ENCODE measurements at regions not wholly inside any gene's neighbourhood (a gene's known extent, or its start where the extent isn't known, plus 50 kb on each side); places are given as distances from the start of the nearest gene placed in this dataset.

- Mint-ChIP-seq H3K27me3 (no peaks in the 10 kb centered on the region), H3K4me3 (no peak overlapping the region), H3K9me3 (ENCODE audit: insufficient read depth) (no peaks in the 10 kb centered on the region), H3K4me1 (no peaks in the 10 kb centered on the region), H3K27ac (no peak overlapping the region)
- H3K27me3 ChIP-seq (replicated peaks in 1 of 4; ENCODE audit: control extremely low read depth in 1 of 4, control insufficient read depth in 3 of 4, insufficient read depth in 4 of 4, low read length in 3 of 4): no peaks in the 10 kb centered on the region
- ATAC-seq (ENCODE audit: low read depth) (no peak), DNase-seq (no peak)
- H3K4me3 ChIP-seq (ENCODE audit: control extremely low read depth in 1 of 5, extremely low read depth in 1 of 5, insufficient read depth in 1 of 5, low read depth in 2 of 5, low read length in 4 of 5): no peak overlapping the region
- no peak overlapping the region for H2AFZ ChIP-seq (ENCODE audit: insufficient read depth, low read depth, low read length, poor library complexity, severe bottlenecking)
- H3K4me2 ChIP-seq (replicated peaks; ENCODE audit: low read depth, low read length, poor library complexity, severe bottlenecking): no peak overlapping the region
- H3K27ac ChIP-seq (ENCODE audit: low read length in 2 of 2): no peak overlapping the region
- no CpG with 5 or more reads among the region's 1 CpG for WGBS (ENCODE audit: insufficient coverage)
- H4K20me1 ChIP-seq (ENCODE audit: control insufficient read depth, insufficient read depth, low read length, poor library complexity, severe bottlenecking): no peaks in the 10 kb centered on the region
- H3K36me3 ChIP-seq (replicated peaks in 1 of 2; ENCODE audit: control extremely low read depth in 1 of 2, control insufficient read depth in 1 of 2, extremely low read depth in 1 of 2, insufficient read depth in 2 of 2, low read length in 1 of 2): no peaks in the 10 kb centered on the region
- H3K79me2 ChIP-seq (ENCODE audit: control insufficient read depth, insufficient read depth, low read length): no peaks in the 10 kb centered on the region
- POLR2A ChIA-PET: no interaction called here
- no peak overlapping the region for H3K9ac ChIP-seq (ENCODE audit: low read length)
- no peaks in the 10 kb centered on the region for H3K4me1 ChIP-seq (ENCODE audit: control insufficient read depth in 2 of 2, insufficient read depth in 2 of 2, low read length in 2 of 2)
- TF ChIP-seq, protein P1, sequence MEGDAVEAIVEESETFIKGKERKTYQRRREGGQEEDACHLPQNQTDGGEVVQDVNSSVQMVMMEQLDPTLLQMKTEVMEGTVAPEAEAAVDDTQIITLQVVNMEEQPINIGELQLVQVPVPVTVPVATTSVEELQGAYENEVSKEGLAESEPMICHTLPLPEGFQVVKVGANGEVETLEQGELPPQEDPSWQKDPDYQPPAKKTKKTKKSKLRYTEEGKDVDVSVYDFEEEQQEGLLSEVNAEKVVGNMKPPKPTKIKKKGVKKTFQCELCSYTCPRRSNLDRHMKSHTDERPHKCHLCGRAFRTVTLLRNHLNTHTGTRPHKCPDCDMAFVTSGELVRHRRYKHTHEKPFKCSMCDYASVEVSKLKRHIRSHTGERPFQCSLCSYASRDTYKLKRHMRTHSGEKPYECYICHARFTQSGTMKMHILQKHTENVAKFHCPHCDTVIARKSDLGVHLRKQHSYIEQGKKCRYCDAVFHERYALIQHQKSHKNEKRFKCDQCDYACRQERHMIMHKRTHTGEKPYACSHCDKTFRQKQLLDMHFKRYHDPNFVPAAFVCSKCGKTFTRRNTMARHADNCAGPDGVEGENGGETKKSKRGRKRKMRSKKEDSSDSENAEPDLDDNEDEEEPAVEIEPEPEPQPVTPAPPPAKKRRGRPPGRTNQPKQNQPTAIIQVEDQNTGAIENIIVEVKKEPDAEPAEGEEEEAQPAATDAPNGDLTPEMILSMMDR (IDR thresholded peaks at IDR 0.05): no peak
- no peak for TF ChIP-seq EZH2 (IDR thresholded peaks at IDR 0.05; ENCODE audit: borderline replicate concordance, insufficient read depth, low read depth, low read length, poor library complexity, severe bottlenecking)
- H3K9me3 ChIP-seq (ENCODE audit: control extremely low read depth in 1 of 3, control insufficient read depth in 2 of 3, insufficient read depth in 1 of 3, low read length in 2 of 3): no peaks in the 10 kb centered on the region
- intact Hi-C loops (cut with micrococcal nuclease): no loop called here
- CTCF ChIA-PET: no interaction called here
Measured at GRCh38 chr3:95210878-95211277, 1148.0 kb downstream of the NSUN3 start.

GRCh38 chr3:95212117-95212516 is 1149.3 kb downstream of the NSUN3 start:
- Mint-ChIP-seq H3K9me3 (ENCODE audit: insufficient read depth) (no peaks in the 10 kb centered on the region), H3K4me1 (no peaks in the 10 kb centered on the region), H3K4me3 (no peak overlapping the region), H3K27ac (no peak overlapping the region), H3K27me3 (no peaks in the 10 kb centered on the region)
- H3K4me1 ChIP-seq (ENCODE audit: control insufficient read depth in 2 of 2, insufficient read depth in 2 of 2, low read length in 2 of 2): no peaks in the 10 kb centered on the region
- WGBS (ENCODE audit: insufficient coverage): 43% methylated on average over 1 of the region's 2 CpGs
- no peaks in the 10 kb centered on the region for H3K79me2 ChIP-seq (ENCODE audit: control insufficient read depth, insufficient read depth, low read length)
- no peak overlapping the region for H2AFZ ChIP-seq (ENCODE audit: insufficient read depth, low read depth, low read length, poor library complexity, severe bottlenecking)
- H4K20me1 ChIP-seq (ENCODE audit: control insufficient read depth, insufficient read depth, low read length, poor library complexity, severe bottlenecking): no peaks in the 10 kb centered on the region
- ATAC-seq (ENCODE audit: low read depth) (no peak), DNase-seq (no peak)
- no peak overlapping the region for H3K4me3 ChIP-seq (ENCODE audit: control extremely low read depth in 1 of 5, extremely low read depth in 1 of 5, insufficient read depth in 1 of 5, low read depth in 2 of 5, low read length in 4 of 5)
- H3K9ac ChIP-seq (ENCODE audit: low read length): no peak overlapping the region
- no peak for TF ChIP-seq EZH2 (IDR thresholded peaks at IDR 0.05; ENCODE audit: borderline replicate concordance, insufficient read depth, low read depth, low read length, poor library complexity, severe bottlenecking)
- TF ChIP-seq, protein P1 (IDR thresholded peaks at IDR 0.05): no peak
- peaks cover 0 to 1% (median 0%) of the 10 kb centered on the region in 3 donors for H3K9me3 ChIP-seq (ENCODE audit: control extremely low read depth in 1 of 3, control insufficient read depth in 2 of 3, insufficient read depth in 1 of 3, low read length in 2 of 3)
- intact Hi-C loops (cut with micrococcal nuclease): no loop called here
- H3K36me3 ChIP-seq (replicated peaks in 1 of 2; ENCODE audit: control extremely low read depth in 1 of 2, control insufficient read depth in 1 of 2, extremely low read depth in 1 of 2, insufficient read depth in 2 of 2, low read length in 1 of 2): no peaks in the 10 kb centered on the region
- ChIA-PET POLR2A (no interaction called here), CTCF (no interaction called here)
- H3K4me2 ChIP-seq (replicated peaks; ENCODE audit: low read depth, low read length, poor library complexity, severe bottlenecking): no peak overlapping the region
- H3K27me3 ChIP-seq (replicated peaks in 1 of 4; ENCODE audit: control extremely low read depth in 1 of 4, control insufficient read depth in 3 of 4, insufficient read depth in 4 of 4, low read length in 3 of 4): no peaks in the 10 kb centered on the region
- H3K27ac ChIP-seq (ENCODE audit: low read length in 2 of 2): no peak overlapping the region

All from B cell (primary cell).